DND-41 (cell line): ENCODE measurements at regions not wholly inside any gene's neighbourhood (a gene's known extent, or its start where the extent isn't known, plus 50 kb on each side); places are given as distances from the start of the nearest gene placed in this dataset.

Experiments
- ATAC-seq: fragments of 200-7000 bp; cut with Tn5 transposase; 3 replicates; pipeline ENCODE4 v1.9.1; 2021; ENCODE audit warnings: low read depth; ENCODE audit not compliant: insufficient read depth
- DNase-seq: peaks from one replicate; pipeline ENCODE4 v3.0.0-alpha.2; 2020
- H2AFZ ChIP-seq: 2 replicates; pipeline ENCODE4 v1.6.0; 2012; ENCODE audit warnings: low read depth, low read length
- H3K27ac ChIP-seq: 2 replicates; pipeline ENCODE4 v1.5.1; 2012; ENCODE audit warnings: low read length, inconsistent platforms
- H3K27me3 ChIP-seq: fragments of 200-600 bp; sonication (generic); 2 replicates; pipeline ENCODE4 v1.6.0; 2012; ENCODE audit warnings: low read length, mild to moderate bottlenecking, inconsistent platforms; ENCODE audit not compliant: insufficient read depth, poor library complexity
- H3K36me3 ChIP-seq: 2 replicates; pipeline ENCODE4 v1.5.1; 2012; ENCODE audit warnings: low read length, inconsistent platforms; ENCODE audit not compliant: insufficient read depth
- H3K4me1 ChIP-seq: 2 replicates; pipeline ENCODE4 v1.5.1; 2012; ENCODE audit warnings: mild to moderate bottlenecking, low read length; ENCODE audit not compliant: insufficient read depth
- H3K4me2 ChIP-seq: 2 replicates; pipeline ENCODE4 v1.6.0; 2012; ENCODE audit warnings: mild to moderate bottlenecking, moderate library complexity, low read length, inconsistent platforms; ENCODE audit not compliant: insufficient read depth
- H3K4me3 ChIP-seq, 2 experiments: fragments of 200-600 bp in 1 of 2; shearing (Covaris generic) in 1 of 2; 2 replicates each; pipeline ENCODE4 v1.5.1; 2012 to 2016; ENCODE audit warnings: inconsistent platforms in 2 of 2, low read length in 2 of 2, mild to moderate bottlenecking in 2 of 2, low read depth in 1 of 2, moderate library complexity in 1 of 2
- H3K79me2 ChIP-seq: 2 replicates; pipeline ENCODE4 v1.6.0; 2012; ENCODE audit warnings: low read length, inconsistent platforms; ENCODE audit not compliant: insufficient read depth
- H3K9ac ChIP-seq: 2 replicates; pipeline ENCODE4 v1.6.0; 2012; ENCODE audit warnings: low read depth, mild to moderate bottlenecking, inconsistent platforms, low read length, moderate library complexity
- H3K9me3 ChIP-seq: 2 replicates; pipeline ENCODE4 v1.5.1; 2012; ENCODE audit warnings: low read length, moderate library complexity, mild to moderate bottlenecking, inconsistent platforms; ENCODE audit not compliant: insufficient read depth, severe bottlenecking
- H4K20me1 ChIP-seq: 2 replicates; pipeline ENCODE4 v1.6.0; 2012; ENCODE audit warnings: low read length; ENCODE audit not compliant: insufficient read depth
- EZH2 ChIP-seq: IDR thresholded peaks from 3 replicates; pipeline ENCODE4 v1.6.1; 2012; ENCODE audit warnings: borderline replicate concordance, low read depth, mild to moderate bottlenecking, moderate library complexity, low read length, inconsistent platforms; ENCODE audit not compliant: severe bottlenecking
- TF ChIP-seq, protein P1 (sequence below): IDR thresholded peaks from 2 replicates; pipeline ENCODE4 v1.5.1; 2012; ENCODE audit warnings: borderline replicate concordance, low read length, moderate library complexity, mild to moderate bottlenecking; ENCODE audit not compliant: poor library complexity, severe bottlenecking; ENCODE audit errors: extremely low read depth

DNA sequence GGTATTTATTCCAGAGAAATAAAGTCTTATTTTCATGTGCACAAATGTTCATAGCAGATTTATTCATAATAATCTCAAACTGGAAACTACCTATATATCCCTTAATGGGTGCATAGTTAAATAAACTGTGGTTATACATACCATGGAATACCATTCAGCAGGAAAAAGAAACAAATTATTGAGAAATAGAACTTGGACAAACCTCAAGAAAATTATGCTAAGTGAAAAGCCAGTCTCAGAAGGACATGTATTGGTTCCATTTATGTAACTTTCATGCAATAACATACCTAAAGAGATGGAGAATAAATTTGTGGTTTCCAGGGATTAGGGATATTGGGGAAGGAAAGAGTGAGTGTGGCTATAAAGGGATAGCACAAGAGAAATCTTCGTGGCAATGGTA is 452.6 kb downstream of the SETBP1 start:
- ATAC-seq (no peak), DNase-seq (no peak)

DNA sequence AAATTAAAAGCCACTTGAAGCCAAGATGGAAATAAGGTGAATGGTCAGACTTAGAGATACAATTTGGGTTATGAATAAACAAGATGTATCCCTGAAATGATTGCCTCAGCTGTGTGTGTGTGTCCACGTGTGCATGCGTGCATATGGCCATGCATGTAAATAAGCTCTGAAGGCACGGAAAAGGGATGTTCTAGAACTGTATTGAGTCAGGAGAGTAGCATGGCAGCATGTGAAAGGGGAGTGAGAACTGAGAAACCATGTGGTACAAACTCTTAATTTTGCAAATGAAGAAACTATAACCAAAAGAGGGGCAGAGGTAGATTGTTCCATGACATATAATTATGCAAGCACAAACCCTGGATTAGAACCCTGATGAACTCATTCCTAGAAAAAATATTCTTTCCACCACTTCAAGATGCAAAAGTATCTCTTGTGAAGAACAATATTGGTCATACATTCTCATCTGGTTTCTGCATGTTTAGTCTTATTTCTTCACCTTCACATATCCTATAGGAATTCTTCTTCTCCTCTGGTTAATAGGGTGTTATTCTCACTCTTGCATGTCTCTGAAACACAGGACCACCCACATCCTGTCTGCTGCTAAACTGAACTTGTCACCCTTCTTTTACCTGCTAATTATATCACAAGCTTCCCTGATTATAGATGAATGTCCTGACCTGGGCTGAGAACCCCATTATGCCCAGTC is 455.8 kb downstream of the SETBP1 start:
- Histone ChIP-seq H3K4me2 (no peak overlapping the region), H2AFZ (no peak overlapping the region), H3K4me3 (no peak overlapping the region), H3K9ac (no peak overlapping the region), H3K4me1 (no peaks in the 10 kb centered on the region), H3K27ac (no peak overlapping the region), H3K27me3 (no peaks in the 10 kb centered on the region), H4K20me1 (no peaks in the 10 kb centered on the region), H3K79me2 (no peaks in the 10 kb centered on the region), H3K36me3 (no peaks in the 10 kb centered on the region), H3K9me3 (no peaks in the 10 kb centered on the region)
- DNase-seq (no peak), ATAC-seq (no peak)
- no peak for TF ChIP-seq EZH2

More for the DNA sequence above, 452.6 kb downstream of the SETBP1 start:
- Histone ChIP-seq H3K4me2 (no peak overlapping the region), H3K36me3 (no peaks in the 10 kb centered on the region), H3K9me3 (no peaks in the 10 kb centered on the region), H3K9ac (no peak overlapping the region), H3K27ac (no peak overlapping the region), H3K27me3 (no peaks in the 10 kb centered on the region), H2AFZ (no peak overlapping the region), H4K20me1 (no peaks in the 10 kb centered on the region), H3K79me2 (no peaks in the 10 kb centered on the region), H3K4me3 (no peak overlapping the region), H3K4me1 (no peaks in the 10 kb centered on the region)
- no peak for TF ChIP-seq EZH2
- TF ChIP-seq, protein P1, sequence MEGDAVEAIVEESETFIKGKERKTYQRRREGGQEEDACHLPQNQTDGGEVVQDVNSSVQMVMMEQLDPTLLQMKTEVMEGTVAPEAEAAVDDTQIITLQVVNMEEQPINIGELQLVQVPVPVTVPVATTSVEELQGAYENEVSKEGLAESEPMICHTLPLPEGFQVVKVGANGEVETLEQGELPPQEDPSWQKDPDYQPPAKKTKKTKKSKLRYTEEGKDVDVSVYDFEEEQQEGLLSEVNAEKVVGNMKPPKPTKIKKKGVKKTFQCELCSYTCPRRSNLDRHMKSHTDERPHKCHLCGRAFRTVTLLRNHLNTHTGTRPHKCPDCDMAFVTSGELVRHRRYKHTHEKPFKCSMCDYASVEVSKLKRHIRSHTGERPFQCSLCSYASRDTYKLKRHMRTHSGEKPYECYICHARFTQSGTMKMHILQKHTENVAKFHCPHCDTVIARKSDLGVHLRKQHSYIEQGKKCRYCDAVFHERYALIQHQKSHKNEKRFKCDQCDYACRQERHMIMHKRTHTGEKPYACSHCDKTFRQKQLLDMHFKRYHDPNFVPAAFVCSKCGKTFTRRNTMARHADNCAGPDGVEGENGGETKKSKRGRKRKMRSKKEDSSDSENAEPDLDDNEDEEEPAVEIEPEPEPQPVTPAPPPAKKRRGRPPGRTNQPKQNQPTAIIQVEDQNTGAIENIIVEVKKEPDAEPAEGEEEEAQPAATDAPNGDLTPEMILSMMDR: no peak

GRCh38 chr18:45137087-45137419 is 456.4 kb downstream of the SETBP1 start:
- DNase-seq (no peak), ATAC-seq (no peak)
- TF ChIP-seq, protein P1: no peak
- TF ChIP-seq EZH2: no peak
- no peak overlapping the region for H3K4me2 ChIP-seq
- H3K9me3 ChIP-seq: no peaks in the 10 kb centered on the region
- H3K4me3 ChIP-seq: no peak overlapping the region
- H4K20me1 ChIP-seq: no peaks in the 10 kb centered on the region
- H3K36me3 ChIP-seq: no peaks in the 10 kb centered on the region
- no peak overlapping the region for H3K27ac ChIP-seq
- H2AFZ ChIP-seq: no peak overlapping the region
- no peaks in the 10 kb centered on the region for H3K27me3 ChIP-seq
- H3K9ac ChIP-seq: no peak overlapping the region
- H3K4me1 ChIP-seq: no peaks in the 10 kb centered on the region
- no peaks in the 10 kb centered on the region for H3K79me2 ChIP-seq

- Histone ChIP-seq H3K4me1 (no peaks in the 10 kb centered on the region), H3K9ac (no peak overlapping the region), H3K36me3 (no peaks in the 10 kb centered on the region), H2AFZ (no peak overlapping the region), H4K20me1 (no peaks in the 10 kb centered on the region), H3K4me3 (no peak overlapping the region), H3K79me2 (no peaks in the 10 kb centered on the region), H3K4me2 (no peak overlapping the region), H3K27me3 (no peaks in the 10 kb centered on the region), H3K9me3 (no peaks in the 10 kb centered on the region), H3K27ac (no peak overlapping the region)
- ATAC-seq (no peak), DNase-seq (no peak)
- TF ChIP-seq EZH2: no peak
- TF ChIP-seq, protein P1: no peak
These were observed 458.8 kb downstream of the SETBP1 start for GRCh38 chr18:45139478-45139877.
